ENCODE measurements at regions not wholly inside any gene's neighbourhood (a gene's known extent, or its start where the extent isn't known, plus 50 kb on each side); places are given as distances from the start of the nearest gene placed in this dataset.

GRCh38 chr12:131550121-131550520 is 160.8 kb upstream of the SFSWAP start:
- TF ChIP-seq, protein P1, sequence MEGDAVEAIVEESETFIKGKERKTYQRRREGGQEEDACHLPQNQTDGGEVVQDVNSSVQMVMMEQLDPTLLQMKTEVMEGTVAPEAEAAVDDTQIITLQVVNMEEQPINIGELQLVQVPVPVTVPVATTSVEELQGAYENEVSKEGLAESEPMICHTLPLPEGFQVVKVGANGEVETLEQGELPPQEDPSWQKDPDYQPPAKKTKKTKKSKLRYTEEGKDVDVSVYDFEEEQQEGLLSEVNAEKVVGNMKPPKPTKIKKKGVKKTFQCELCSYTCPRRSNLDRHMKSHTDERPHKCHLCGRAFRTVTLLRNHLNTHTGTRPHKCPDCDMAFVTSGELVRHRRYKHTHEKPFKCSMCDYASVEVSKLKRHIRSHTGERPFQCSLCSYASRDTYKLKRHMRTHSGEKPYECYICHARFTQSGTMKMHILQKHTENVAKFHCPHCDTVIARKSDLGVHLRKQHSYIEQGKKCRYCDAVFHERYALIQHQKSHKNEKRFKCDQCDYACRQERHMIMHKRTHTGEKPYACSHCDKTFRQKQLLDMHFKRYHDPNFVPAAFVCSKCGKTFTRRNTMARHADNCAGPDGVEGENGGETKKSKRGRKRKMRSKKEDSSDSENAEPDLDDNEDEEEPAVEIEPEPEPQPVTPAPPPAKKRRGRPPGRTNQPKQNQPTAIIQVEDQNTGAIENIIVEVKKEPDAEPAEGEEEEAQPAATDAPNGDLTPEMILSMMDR (conservative IDR thresholded peaks at IDR 0.05; ENCODE audit: low read depth, low read length): no peak
- DNase-seq (ENCODE audit: low read depth): no peak
- H3K4me3 ChIP-seq (ENCODE audit: low read depth, low read length): no peak overlapping the region

DNA sequence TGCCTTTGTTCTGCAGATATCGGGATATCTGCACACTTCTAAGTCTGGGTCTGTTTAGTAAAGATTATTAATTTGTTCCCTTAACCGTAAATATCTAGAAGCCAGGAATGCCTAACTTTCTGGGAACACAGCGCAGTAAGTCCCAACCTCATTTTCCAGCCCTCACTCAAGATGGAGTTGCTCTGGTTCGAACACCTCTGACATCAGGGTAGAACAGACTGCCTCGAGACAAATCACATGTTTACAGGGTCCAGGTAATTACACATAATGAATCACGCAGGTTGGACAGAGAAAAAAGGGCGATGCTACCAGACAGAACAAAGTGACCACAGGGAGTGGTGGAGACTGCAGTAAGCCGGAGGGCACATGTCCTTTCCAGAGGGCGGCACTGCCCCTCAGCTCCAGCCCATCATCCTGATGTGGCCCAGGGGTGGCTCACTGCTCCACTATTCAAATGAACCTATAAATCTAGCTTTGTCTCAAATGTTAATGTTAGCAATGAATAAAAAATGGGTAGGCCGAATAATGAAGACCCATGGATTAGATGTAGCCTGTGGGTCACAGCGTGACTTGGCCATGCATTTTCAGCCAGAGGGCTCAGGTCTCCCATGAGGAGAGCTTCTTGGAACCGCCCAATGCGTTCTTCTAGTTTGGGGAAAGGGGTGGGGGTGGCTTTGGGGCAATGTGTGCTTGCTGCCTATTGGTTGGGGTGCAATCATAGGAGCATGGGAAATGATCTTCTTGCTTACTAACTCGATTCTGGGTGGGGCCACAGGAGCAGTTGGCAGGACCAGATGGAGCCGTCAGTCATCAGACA is 159.0 kb upstream of the SFSWAP start:
- H3K4me3 ChIP-seq (ENCODE audit: low read depth, low read length): no peak overlapping the region
- TF ChIP-seq, protein P1 (conservative IDR thresholded peaks at IDR 0.05; ENCODE audit: low read depth, low read length): no peak
- no peak for DNase-seq (ENCODE audit: low read depth)

- TF ChIP-seq, protein P1 (conservative IDR thresholded peaks at IDR 0.05; ENCODE audit: low read depth, low read length): no peak
- DNase-seq (ENCODE audit: low read depth): no peak
- H3K4me3 ChIP-seq (ENCODE audit: low read depth, low read length): no peak overlapping the region
Measured at GRCh38 chr12:131552492-131552863, 158.4 kb upstream of the SFSWAP start.

DNA sequence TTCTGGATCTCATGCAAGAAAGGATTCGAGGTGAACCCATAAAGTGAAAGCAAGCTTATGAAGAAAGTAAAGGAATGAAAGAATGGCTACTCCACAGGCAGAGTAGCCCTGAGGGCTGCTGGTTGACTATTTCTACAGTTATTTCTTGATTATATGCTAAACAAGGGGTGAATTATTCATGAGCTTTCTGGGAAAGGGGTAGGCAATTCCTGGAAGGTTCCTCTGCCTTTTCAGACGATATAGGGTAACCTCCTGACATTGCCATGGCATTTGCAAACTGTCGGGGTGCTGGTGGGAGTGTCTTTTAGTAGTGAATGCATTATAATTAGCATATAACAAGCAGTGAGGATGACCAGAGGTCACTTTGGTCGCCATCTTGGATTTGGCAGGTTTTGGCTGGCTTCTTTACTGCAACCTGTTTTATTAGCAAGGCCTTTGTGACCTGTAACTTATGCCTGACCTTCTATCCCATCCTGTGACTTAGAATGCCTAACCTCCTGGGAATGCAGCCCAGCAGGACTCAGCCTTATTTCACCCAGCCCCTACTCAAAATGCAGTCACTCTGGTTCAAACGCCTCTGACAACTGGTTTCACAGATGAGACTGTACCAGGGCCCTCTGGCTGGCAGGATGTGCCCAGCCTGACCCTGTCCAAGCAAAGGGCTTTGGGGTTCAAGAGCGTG is 157.7 kb upstream of the SFSWAP start:
- TF ChIP-seq, protein P1 (conservative IDR thresholded peaks at IDR 0.05; ENCODE audit: low read depth, low read length): no peak

DNA sequence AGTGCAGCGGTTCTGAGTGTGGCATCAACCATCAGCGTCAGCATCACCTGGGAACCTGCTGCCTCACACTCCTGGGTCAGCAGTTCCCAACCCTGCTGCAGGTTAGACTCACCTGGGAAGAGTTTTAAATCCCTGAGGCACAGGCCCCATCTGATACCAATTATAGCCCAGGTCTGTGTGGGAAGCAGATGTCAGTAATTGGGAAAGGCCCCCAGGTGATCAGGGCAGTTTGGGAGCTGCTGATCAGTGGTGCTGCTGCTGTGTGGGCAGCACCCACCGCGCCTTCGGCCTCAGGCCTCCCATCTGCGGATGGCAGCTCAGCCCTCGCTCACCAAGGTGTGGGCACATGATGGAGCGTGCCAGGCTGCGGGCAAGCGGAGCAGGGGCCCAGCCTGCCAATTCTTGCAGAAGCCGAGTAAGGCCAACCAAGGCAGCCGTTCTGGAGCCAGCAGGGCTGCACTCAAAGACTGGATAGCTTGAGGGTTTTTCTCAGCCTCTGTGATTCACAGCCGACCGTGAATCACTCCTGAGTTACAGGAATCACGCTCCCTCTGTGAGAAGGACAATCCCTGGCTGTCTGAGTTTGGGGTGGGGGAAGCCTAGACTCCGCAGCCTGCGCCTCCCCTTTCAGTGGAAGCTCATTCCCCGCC is 155.6 kb upstream of the SFSWAP start:
- TF ChIP-seq, protein P1 (conservative IDR thresholded peaks at IDR 0.05; ENCODE audit: low read depth, low read length): no peak
- H3K4me3 ChIP-seq (ENCODE audit: low read depth, low read length): no peak overlapping the region

More for the DNA sequence above, 157.7 kb upstream of the SFSWAP start:
- DNase-seq (ENCODE audit: low read depth): no peak
- no peak overlapping the region for H3K4me3 ChIP-seq (ENCODE audit: low read depth, low read length)

DNA sequence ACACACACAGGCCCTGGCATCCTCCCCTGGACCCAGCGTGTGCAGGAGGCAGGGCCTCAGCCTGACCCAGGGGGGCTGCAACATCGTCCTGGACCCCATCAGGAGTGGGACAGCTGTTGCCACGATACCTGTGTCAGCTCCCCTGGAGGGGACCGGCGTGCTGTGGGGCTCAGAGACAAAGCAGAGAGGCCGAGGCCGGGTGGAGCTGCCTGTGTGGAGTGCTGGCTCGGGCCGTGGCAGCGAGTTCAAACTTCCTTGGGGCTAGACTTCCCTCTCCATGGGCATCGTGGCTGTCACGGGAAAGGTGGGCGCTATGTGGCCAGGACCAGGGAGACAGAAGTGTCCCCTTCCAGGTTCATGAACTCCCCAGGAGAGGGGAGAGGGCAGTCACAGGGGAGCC is 155.0 kb upstream of the SFSWAP start:
- TF ChIP-seq, protein P1 (conservative IDR thresholded peaks at IDR 0.05; ENCODE audit: low read depth, low read length): no peak
- DNase-seq (ENCODE audit: low read depth): no peak
- no peak overlapping the region for H3K4me3 ChIP-seq (ENCODE audit: low read depth, low read length)

More for the DNA sequence above, 155.6 kb upstream of the SFSWAP start:
- DNase-seq (ENCODE audit: low read depth): no peak

Measured in choroid plexus epithelial cell (primary cell).